ENCODE measurements at regions not wholly inside any gene's neighbourhood (a gene's known extent, or its start where the extent isn't known, plus 50 kb on each side); places are given as distances from the start of the nearest gene placed in this dataset.

- no peak for DNase-seq (ENCODE audit: insufficient read length, low spot score)
- no peak for TF ChIP-seq POLR2AphosphoS5 (IDR thresholded peaks at IDR 0.05; ENCODE audit: low read depth, low read length)
- no peak for FAIRE-seq
These were observed 195.1 kb upstream of the KLF6 start for GRCh38 chr10:3980144-3980543.

- no peak for TF ChIP-seq PAX5 (IDR thresholded peaks at IDR 0.05; ENCODE audit: insufficient read depth, low read length, severe bottlenecking)
- TF ChIP-seq POU2F2 (IDR thresholded peaks at IDR 0.05; ENCODE audit: low read depth, low read length) = no peak
- TF ChIP-seq SPI1 (IDR thresholded peaks at IDR 0.05; ENCODE audit: low read depth, low read length) = no peak
- TF ChIP-seq POLR2A (IDR thresholded peaks at IDR 0.05; ENCODE audit: low read depth, low read length) = no peak
- TF ChIP-seq POLR2AphosphoS5 (IDR thresholded peaks at IDR 0.05; ENCODE audit: low read depth, low read length) = no peak
- no peak for TF ChIP-seq TAF1 (IDR thresholded peaks at IDR 0.05; ENCODE audit: low read depth, low read length)
- DNase-seq (ENCODE audit: insufficient read length, low spot score) (no peak), FAIRE-seq (no peak)
These were observed 193.8 kb upstream of the KLF6 start for GRCh38 chr10:3978761-3979160.

DNA sequence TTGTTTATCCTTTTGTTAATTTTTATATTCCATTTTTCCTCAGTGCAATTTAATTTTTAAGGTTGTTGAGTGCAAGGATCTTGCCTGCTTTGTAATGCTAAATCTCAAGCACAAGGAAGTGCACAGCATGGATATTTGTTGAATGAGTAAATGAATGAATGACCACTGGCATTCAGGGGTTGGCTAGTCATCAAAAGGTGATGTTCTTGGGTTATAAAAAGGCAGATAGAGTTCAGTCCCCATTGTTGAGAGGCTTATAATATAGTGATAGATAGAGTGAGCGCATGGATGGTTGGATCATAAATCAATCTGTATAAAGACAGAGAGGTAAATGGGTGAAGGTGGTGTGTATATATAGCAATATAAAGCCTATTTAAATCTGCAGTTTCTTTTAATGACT, 193.2 kb upstream of the KLF6 start:
- FAIRE-seq (peak; percentile 9), DNase-seq (ENCODE audit: insufficient read length, low spot score) (no peak)
- no peak for TF ChIP-seq POLR2AphosphoS5 (IDR thresholded peaks at IDR 0.05; ENCODE audit: low read depth, low read length)
- no peak for TF ChIP-seq POU2F2 (IDR thresholded peaks at IDR 0.05; ENCODE audit: low read depth, low read length)
- no peak for TF ChIP-seq PAX5 (IDR thresholded peaks at IDR 0.05; ENCODE audit: insufficient read depth, low read length, severe bottlenecking)
- TF ChIP-seq SPI1 (IDR thresholded peaks at IDR 0.05; ENCODE audit: low read depth, low read length) = no peak
- no peak for TF ChIP-seq TAF1 (IDR thresholded peaks at IDR 0.05; ENCODE audit: low read depth, low read length)
- no peak for TF ChIP-seq POLR2A (IDR thresholded peaks at IDR 0.05; ENCODE audit: low read depth, low read length)

DNA sequence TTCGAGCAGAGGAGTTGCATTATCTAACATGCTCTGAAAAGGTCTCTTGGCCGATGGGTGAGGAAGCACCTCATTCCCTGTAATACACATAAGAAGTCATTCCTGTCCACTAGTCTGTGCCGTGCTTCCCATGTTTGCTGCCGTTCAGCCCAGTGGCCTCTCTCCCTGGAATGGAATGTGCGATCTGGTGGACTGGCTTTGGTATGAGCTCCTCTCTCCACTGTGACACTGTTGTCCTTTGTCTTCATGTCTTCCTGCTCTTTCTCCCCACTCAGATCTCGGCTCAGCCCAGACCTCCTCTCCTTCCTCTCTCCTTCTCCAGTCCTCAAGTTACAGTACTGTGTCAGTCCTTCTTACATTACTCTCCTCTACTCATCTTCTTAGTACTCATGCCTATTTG, 192.8 kb upstream of the KLF6 start:
- FAIRE-seq (no peak), DNase-seq (ENCODE audit: insufficient read length, low spot score) (no peak)
- no peak for TF ChIP-seq PAX5 (IDR thresholded peaks at IDR 0.05; ENCODE audit: insufficient read depth, low read length, severe bottlenecking)

DNA sequence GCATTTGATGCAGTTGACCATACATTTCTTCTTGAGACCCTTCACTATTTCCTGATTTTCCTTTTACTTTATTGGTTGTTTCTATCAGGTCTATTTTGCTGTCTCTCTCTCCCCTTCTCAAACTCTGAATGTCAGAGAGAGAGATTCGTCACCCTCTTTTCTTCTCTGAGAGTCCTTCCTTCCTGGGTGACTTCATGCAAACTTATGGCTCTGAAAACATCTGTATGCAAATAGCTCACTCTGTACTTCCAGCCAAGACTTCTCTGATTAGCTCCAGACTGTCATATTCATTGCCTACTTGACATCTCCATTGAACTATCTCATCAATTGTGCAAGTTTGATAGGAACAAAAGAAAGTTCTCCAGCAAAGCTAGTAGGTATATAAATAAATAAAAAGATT, 191.7 kb upstream of the KLF6 start:
- DNase-seq (ENCODE audit: insufficient read length, low spot score) = no peak
- TF ChIP-seq POU2F2 (IDR thresholded peaks at IDR 0.05; ENCODE audit: low read depth, low read length) (no peak), SPI1 (IDR thresholded peaks at IDR 0.05; ENCODE audit: low read depth, low read length) (no peak), POLR2A (IDR thresholded peaks at IDR 0.05; ENCODE audit: low read depth, low read length) (no peak), POLR2AphosphoS5 (IDR thresholded peaks at IDR 0.05; ENCODE audit: low read depth, low read length) (no peak), PAX5 (IDR thresholded peaks at IDR 0.05; ENCODE audit: insufficient read depth, low read length, severe bottlenecking) (no peak), TAF1 (IDR thresholded peaks at IDR 0.05; ENCODE audit: low read depth, low read length) (no peak)
- no peak for FAIRE-seq

GRCh38 chr10:3976171-3976570, 191.2 kb upstream of the KLF6 start:
- DNase-seq (ENCODE audit: insufficient read length, low spot score) (no peak), FAIRE-seq (no peak)
- TF ChIP-seq POLR2AphosphoS5 (IDR thresholded peaks at IDR 0.05; ENCODE audit: low read depth, low read length) = no peak
- no peak for TF ChIP-seq SPI1 (IDR thresholded peaks at IDR 0.05; ENCODE audit: low read depth, low read length)
- no peak for TF ChIP-seq POLR2A (IDR thresholded peaks at IDR 0.05; ENCODE audit: low read depth, low read length)
- no peak for TF ChIP-seq PAX5 (IDR thresholded peaks at IDR 0.05; ENCODE audit: insufficient read depth, low read length, severe bottlenecking)
- TF ChIP-seq TAF1 (IDR thresholded peaks at IDR 0.05; ENCODE audit: low read depth, low read length) = no peak
- TF ChIP-seq POU2F2 (IDR thresholded peaks at IDR 0.05; ENCODE audit: low read depth, low read length) = no peak

DNA sequence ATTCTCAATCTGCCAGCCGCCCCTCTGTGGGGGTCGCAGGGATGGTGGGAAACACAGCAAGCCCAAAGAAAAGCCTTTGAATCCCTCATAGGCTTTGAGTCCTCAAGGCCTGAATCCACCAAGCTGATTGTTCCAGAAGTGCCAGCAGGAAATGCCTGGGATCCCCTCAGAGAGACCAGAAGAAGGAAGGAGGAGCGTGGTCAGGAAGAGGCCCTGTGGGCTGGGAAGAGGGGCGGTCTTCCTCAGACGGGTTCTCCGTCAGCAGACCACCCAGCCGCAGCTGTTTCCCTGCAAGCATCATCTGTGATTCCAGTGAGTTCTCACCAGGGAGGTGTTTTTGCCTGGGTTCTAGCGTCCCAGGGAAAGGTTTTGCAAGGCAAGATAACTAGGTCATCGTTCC, 190.0 kb upstream of the KLF6 start:
- DNase-seq (ENCODE audit: insufficient read length, low spot score) (no peak), FAIRE-seq (no peak)
- TF ChIP-seq TAF1 (IDR thresholded peaks at IDR 0.05; ENCODE audit: low read depth, low read length) = no peak
- TF ChIP-seq SPI1 (IDR thresholded peaks at IDR 0.05; ENCODE audit: low read depth, low read length) = no peak
- TF ChIP-seq POLR2AphosphoS5 (IDR thresholded peaks at IDR 0.05; ENCODE audit: low read depth, low read length) = no peak

GRCh38 chr10:3972460-3973301, 187.7 kb upstream of the KLF6 start:
- no peak for TF ChIP-seq SPI1 (IDR thresholded peaks at IDR 0.05; ENCODE audit: low read depth, low read length)
- no peak for TF ChIP-seq POU2F2 (IDR thresholded peaks at IDR 0.05; ENCODE audit: low read depth, low read length)
- TF ChIP-seq POLR2AphosphoS5 (IDR thresholded peaks at IDR 0.05; ENCODE audit: low read depth, low read length) = no peak
- no peak for TF ChIP-seq POLR2A (IDR thresholded peaks at IDR 0.05; ENCODE audit: low read depth, low read length)
- no peak for TF ChIP-seq PAX5 (IDR thresholded peaks at IDR 0.05; ENCODE audit: insufficient read depth, low read length, severe bottlenecking)
- no peak for TF ChIP-seq TAF1 (IDR thresholded peaks at IDR 0.05; ENCODE audit: low read depth, low read length)
- DNase-seq (ENCODE audit: insufficient read length, low spot score) = no peak
- no peak for FAIRE-seq

DNA sequence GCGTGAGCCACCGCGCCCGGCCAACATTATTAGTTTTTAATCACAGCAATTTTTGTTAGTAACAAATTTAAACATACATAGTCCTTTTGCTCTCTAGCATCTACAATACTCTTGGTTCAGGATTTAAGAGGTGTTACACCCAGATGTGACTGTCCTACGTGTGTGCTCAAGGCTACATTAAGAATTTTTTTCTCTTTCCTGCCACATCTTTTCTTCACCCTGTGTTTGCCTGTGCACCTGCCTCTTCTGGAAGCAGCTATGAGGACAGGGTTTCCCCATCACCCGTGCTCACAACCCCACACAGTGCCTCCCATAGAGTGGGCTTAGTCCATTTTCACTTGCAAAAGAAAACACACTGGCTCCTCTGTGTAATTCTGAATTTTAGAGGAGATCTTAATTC, 186.7 kb upstream of the KLF6 start:
- DNase-seq (ENCODE audit: insufficient read length, low spot score) = no peak
- TF ChIP-seq POU2F2 (IDR thresholded peaks at IDR 0.05; ENCODE audit: low read depth, low read length) (no peak), POLR2AphosphoS5 (IDR thresholded peaks at IDR 0.05; ENCODE audit: low read depth, low read length) (no peak), TAF1 (IDR thresholded peaks at IDR 0.05; ENCODE audit: low read depth, low read length) (no peak), POLR2A (IDR thresholded peaks at IDR 0.05; ENCODE audit: low read depth, low read length) (no peak)
- FAIRE-seq = no peak

- TF ChIP-seq SPI1 (IDR thresholded peaks at IDR 0.05; ENCODE audit: low read depth, low read length) (no peak), TAF1 (IDR thresholded peaks at IDR 0.05; ENCODE audit: low read depth, low read length) (no peak), PAX5 (IDR thresholded peaks at IDR 0.05; ENCODE audit: insufficient read depth, low read length, severe bottlenecking) (no peak)
- DNase-seq (ENCODE audit: insufficient read length, low spot score) = no peak
- no peak for FAIRE-seq
These were observed 185.1 kb upstream of the KLF6 start for GRCh38 chr10:3969876-3970666.
